ENCODE measurements at regions not wholly inside any gene's neighbourhood (a gene's known extent, or its start where the extent isn't known, plus 50 kb on each side); places are given as distances from the start of the nearest gene placed in this dataset.

DNA sequence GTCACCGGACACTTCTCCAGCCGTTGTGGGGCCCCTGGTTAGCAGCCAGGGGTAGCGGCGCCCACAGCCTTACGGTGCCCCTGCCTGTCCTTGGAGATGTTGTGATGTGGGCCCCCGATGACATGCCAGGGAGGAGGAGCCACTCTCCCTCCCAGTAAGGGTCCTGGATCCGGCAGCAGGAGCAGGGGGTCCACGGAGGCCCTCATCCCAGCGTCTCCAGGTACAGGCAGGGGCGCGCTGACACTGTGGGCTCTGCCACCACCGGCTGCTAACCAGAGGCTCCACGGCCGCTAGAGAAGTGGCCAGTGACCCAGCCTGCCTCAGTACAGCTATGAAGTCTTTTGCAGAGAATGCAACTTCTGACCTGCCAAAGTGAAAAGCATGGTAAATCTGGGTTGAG, 121.2 kb downstream of the SPP2 start:
- TF ChIP-seq, protein P1, sequence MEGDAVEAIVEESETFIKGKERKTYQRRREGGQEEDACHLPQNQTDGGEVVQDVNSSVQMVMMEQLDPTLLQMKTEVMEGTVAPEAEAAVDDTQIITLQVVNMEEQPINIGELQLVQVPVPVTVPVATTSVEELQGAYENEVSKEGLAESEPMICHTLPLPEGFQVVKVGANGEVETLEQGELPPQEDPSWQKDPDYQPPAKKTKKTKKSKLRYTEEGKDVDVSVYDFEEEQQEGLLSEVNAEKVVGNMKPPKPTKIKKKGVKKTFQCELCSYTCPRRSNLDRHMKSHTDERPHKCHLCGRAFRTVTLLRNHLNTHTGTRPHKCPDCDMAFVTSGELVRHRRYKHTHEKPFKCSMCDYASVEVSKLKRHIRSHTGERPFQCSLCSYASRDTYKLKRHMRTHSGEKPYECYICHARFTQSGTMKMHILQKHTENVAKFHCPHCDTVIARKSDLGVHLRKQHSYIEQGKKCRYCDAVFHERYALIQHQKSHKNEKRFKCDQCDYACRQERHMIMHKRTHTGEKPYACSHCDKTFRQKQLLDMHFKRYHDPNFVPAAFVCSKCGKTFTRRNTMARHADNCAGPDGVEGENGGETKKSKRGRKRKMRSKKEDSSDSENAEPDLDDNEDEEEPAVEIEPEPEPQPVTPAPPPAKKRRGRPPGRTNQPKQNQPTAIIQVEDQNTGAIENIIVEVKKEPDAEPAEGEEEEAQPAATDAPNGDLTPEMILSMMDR (conservative IDR thresholded peaks at IDR 0.05; ENCODE audit: low read depth, low read length): no peak
- no peak for TF ChIP-seq EZH2 (IDR thresholded peaks at IDR 0.05; ENCODE audit: borderline replicate concordance, low read depth, low read length, poor library complexity, severe bottlenecking)
